ENCODE measurements at regions not wholly inside any gene's neighbourhood (a gene's known extent, or its start where the extent isn't known, plus 50 kb on each side); places are given as distances from the start of the nearest gene placed in this dataset.

GRCh38 chr12:97159377-97159776, 252.3 kb downstream of the NEDD1 start (continued):
- no peak for TF ChIP-seq ZSCAN31 (CRISPR knock-in tag; IDR thresholded peaks at IDR 0.05; ENCODE audit: low read depth)
- no peak for TF ChIP-seq ZNF619 (CRISPR knock-in tag; IDR thresholded peaks at IDR 0.05)
- no peak for TF ChIP-seq ZNF451 (CRISPR knock-in tag; IDR thresholded peaks at IDR 0.05)
- no peak for TF ChIP-seq ZNF205 (CRISPR knock-in tag; IDR thresholded peaks at IDR 0.05)
- no peak for TF ChIP-seq ZNF792 (CRISPR knock-in tag; IDR thresholded peaks at IDR 0.05)
- peak; percentile 41 for TF ChIP-seq FOXA3 (CRISPR knock-in tag; IDR thresholded peaks at IDR 0.05)
- TF ChIP-seq, protein P1, sequence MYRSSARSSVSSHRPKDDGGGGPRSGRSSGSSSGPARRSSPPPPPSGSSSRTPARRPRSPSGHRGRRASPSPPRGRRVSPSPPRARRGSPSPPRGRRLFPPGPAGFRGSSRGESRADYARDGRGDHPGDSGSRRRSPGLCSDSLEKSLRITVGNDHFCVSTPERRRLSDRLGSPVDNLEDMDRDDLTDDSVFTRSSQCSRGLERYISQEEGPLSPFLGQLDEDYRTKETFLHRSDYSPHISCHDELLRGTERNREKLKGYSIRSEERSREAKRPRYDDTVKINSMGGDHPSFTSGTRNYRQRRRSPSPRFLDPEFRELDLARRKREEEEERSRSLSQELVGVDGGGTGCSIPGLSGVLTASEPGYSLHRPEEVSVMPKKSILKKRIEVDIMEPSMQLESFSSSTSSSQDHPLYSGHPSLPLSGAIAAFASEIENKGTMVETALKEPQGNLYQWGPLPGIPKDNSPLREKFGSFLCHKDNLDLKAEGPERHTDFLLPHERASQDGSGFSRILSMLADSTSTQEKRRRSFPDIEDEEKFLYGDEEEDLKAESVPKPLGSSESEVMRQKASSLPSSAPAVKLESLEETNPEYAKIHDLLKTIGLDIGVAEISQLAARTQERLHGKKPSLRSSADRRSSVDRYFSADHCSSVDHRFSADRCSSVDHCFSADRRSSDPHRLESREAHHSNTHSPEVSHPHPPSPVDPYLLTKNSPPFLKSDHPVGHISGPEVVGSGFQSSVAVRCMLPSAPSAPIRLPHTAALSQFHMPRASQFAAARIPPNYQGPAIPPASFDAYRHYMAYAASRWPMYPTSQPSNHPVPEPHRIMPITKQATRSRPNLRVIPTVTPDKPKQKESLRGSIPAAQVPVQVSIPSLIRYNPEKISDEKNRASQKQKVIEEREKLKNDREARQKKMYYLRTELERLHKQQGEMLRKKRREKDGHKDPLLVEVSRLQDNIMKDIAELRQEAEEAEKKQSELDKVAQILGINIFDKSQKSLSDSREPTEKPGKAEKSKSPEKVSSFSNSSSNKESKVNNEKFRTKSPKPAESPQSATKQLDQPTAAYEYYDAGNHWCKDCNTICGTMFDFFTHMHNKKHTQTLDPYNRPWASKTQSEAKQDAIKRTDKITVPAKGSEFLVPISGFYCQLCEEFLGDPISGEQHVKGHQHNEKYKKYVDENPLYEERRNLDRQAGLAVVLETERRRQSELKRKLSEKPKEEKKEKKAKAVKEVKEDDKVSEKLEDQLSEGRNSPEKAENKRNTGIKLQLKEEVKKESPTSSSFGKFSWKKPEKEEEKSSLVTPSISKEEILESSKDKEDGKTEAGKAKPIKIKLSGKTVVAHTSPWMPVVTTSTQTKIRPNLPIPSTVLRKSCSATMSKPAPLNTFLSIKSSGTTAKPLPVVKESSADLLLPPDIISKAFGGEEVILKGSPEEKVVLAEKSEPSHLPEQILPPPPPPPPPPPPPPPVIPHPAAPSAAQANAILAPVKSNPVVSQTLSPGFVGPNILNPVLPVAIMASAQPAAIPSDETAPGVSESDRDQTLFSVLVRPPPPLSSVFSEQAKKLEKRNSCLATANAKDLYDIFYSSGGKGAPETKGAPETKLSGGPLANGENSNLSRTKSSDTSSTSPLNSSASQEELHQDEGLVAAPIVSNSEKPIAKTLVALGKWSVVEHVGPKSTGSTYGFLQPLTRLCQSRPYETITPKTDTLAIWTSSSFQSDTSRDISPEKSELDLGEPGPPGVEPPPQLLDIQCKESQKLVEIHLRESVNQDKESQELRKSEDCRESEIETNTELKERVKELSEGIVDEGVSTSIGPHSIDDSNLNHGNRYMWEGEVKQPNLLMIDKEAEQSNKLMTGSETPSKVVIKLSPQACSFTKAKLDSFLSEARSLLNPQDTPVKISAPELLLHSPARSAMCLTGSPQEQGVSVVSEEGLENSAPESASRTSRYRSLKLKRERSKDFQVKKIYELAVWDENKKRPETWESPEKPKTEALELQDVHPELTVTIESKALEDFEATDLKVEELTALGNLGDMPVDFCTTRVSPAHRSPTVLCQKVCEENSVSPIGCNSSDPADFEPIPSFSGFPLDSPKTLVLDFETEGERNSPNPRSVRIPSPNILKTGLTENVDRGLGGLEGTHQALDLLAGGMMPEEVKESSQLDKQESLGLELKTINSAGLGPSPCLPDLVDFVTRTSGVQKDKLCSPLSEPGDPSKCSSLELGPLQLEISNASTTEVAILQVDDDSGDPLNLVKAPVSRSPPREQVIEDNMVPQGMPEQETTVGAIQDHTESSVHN (CRISPR knock-in tag; IDR thresholded peaks at IDR 0.05), result no peak
- TF ChIP-seq ZGPAT (CRISPR knock-in tag; IDR thresholded peaks at IDR 0.05), result peak; percentile 45; the same call in 1 of the 2 replicates
- TF ChIP-seq IRF1 (CRISPR knock-in tag; IDR thresholded peaks at IDR 0.05; ENCODE audit: low read depth), result no peak
- no peak for TF ChIP-seq KAT2B (IDR thresholded peaks at IDR 0.05; ENCODE audit: borderline replicate concordance, low read depth, low read length)
- TF ChIP-seq PHF20 (CRISPR knock-in tag; IDR thresholded peaks at IDR 0.05), result no peak
- TF ChIP-seq NR2F6 (IDR thresholded peaks at IDR 0.05), result peak; percentile 91
- TF ChIP-seq NR2F6 (CRISPR knock-in tag; IDR thresholded peaks at IDR 0.05), result peak; percentile 89
- peak; percentile 58; the same call in 1 of the 2 replicates for TF ChIP-seq MEIS2 (CRISPR knock-in tag; IDR thresholded peaks at IDR 0.05)
- TF ChIP-seq MAFG (CRISPR knock-in tag; IDR thresholded peaks at IDR 0.05), result no peak
- TF ChIP-seq, protein P2, sequence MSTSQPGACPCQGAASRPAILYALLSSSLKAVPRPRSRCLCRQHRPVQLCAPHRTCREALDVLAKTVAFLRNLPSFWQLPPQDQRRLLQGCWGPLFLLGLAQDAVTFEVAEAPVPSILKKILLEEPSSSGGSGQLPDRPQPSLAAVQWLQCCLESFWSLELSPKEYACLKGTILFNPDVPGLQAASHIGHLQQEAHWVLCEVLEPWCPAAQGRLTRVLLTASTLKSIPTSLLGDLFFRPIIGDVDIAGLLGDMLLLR (CRISPR knock-in tag; IDR thresholded peaks at IDR 0.05), result no peak
- TF ChIP-seq ZBTB42 (CRISPR knock-in tag; IDR thresholded peaks at IDR 0.05), result no peak
- no peak for TF ChIP-seq CEBPB (IDR thresholded peaks at IDR 0.05; ENCODE audit: borderline replicate concordance, low read depth, low read length)
- peak; percentile 96 for TF ChIP-seq RXRB (CRISPR knock-in tag; IDR thresholded peaks at IDR 0.05; ENCODE audit: borderline replicate concordance)
- TF ChIP-seq IKZF4 (CRISPR knock-in tag; IDR thresholded peaks at IDR 0.05; ENCODE audit: borderline replicate concordance, low read depth, not compliant biosample characterization), result no peak
- no peak for TF ChIP-seq EHMT2 (IDR thresholded peaks at IDR 0.05; ENCODE audit: borderline replicate concordance, low read depth, low read length)
